Ishikawa (cell line): ENCODE measurements at regions not wholly inside any gene's neighbourhood (a gene's known extent, or its start where the extent isn't known, plus 50 kb on each side); places are given as distances from the start of the nearest gene placed in this dataset.

Experiments
- CEBPB ChIP-seq: IDR thresholded peaks from 2 replicates; pipeline ENCODE4 v1.6.1; 2012
- CREB1 ChIP-seq: IDR thresholded peaks from 2 replicates; pipeline ENCODE4 v1.6.1; 2012; ENCODE audit warnings: low read depth
- EP300 ChIP-seq: IDR thresholded peaks from 2 replicates; pipeline ENCODE4 v1.6.1; 2012; ENCODE audit warnings: borderline replicate concordance
- FOXM1 ChIP-seq: IDR thresholded peaks from 2 replicates; pipeline ENCODE4 v1.6.1; 2012; ENCODE audit warnings: low read depth, borderline replicate concordance
- MAX ChIP-seq: IDR thresholded peaks from 2 replicates; pipeline ENCODE4 v1.6.1; 2012
- RAD21 ChIP-seq: IDR thresholded peaks from 2 replicates; pipeline ENCODE4 v1.6.1; 2012; ENCODE audit warnings: low read depth
- TAF1 ChIP-seq: IDR thresholded peaks from 2 replicates; pipeline ENCODE4 v1.6.1; 2012; ENCODE audit warnings: low read depth, mild to moderate bottlenecking
- TCF12 ChIP-seq: IDR thresholded peaks from 2 replicates; pipeline ENCODE4 v1.6.1; 2012; ENCODE audit warnings: low read depth
- TEAD4 ChIP-seq: IDR thresholded peaks from 2 replicates; pipeline ENCODE4 v1.6.1; 2012
- YY1 ChIP-seq: IDR thresholded peaks from 2 replicates; pipeline ENCODE4 v1.6.1; 2012; ENCODE audit warnings: low read depth
- ZBTB7A ChIP-seq: IDR thresholded peaks from 2 replicates; pipeline ENCODE4 v1.6.1; 2012; ENCODE audit warnings: low read depth

- TF ChIP-seq CEBPB = no peak
- TF ChIP-seq ZBTB7A = no peak
- TF ChIP-seq RAD21 = no peak
- TF ChIP-seq EP300 = no peak
- no peak for TF ChIP-seq CREB1
- no peak for TF ChIP-seq TAF1
- no peak for TF ChIP-seq MAX
- TF ChIP-seq TCF12 = no peak
- no peak for TF ChIP-seq FOXM1
- TF ChIP-seq TEAD4 = no peak
- no peak for TF ChIP-seq YY1
Measured at GRCh38 chr5:164809821-164810220, 1304.4 kb downstream of the MAT2B start.
